Endothelial cell (in vitro differentiated cells): ENCODE measurements at regions not wholly inside any gene's neighbourhood (a gene's known extent, or its start where the extent isn't known, plus 50 kb on each side); places are given as distances from the start of the nearest gene placed in this dataset.
"Not testable (repeated sequence)": the region's sequence is repeated elsewhere in the genome, so short reads cannot be mapped to it uniquely, and the experiment has no call there.

ENCODE experiments used
- DNase-seq: peaks from one replicate; pipeline ENCODE4 v3.0.0; 2021; ENCODE audit warnings: low spot score
- H3K27ac Mint-ChIP-seq: one replicate; pipeline ENCODE4 v1.8.0; 2021; ENCODE audit warnings: mixed read lengths, inconsistent platforms; ENCODE audit not compliant: unreplicated experiment
- H3K27me3 Mint-ChIP-seq: one replicate; pipeline ENCODE4 v1.8.0; 2021; ENCODE audit warnings: mild to moderate bottlenecking, moderate library complexity, mixed read lengths, inconsistent platforms; ENCODE audit not compliant: unreplicated experiment
- H3K36me3 Mint-ChIP-seq: one replicate; pipeline ENCODE4 v1.8.0; 2021; ENCODE audit warnings: mild to moderate bottlenecking, low read depth, mixed read lengths, inconsistent platforms; ENCODE audit not compliant: unreplicated experiment
- H3K4me1 Mint-ChIP-seq: one replicate; pipeline ENCODE4 v1.8.0; 2021; ENCODE audit warnings: mild to moderate bottlenecking, mixed read lengths, inconsistent platforms; ENCODE audit not compliant: unreplicated experiment
- H3K4me3 Mint-ChIP-seq: one replicate; pipeline ENCODE4 v1.8.0; 2021; ENCODE audit warnings: mild to moderate bottlenecking, mixed read lengths, inconsistent platforms; ENCODE audit not compliant: unreplicated experiment
- H3K9me3 Mint-ChIP-seq: one replicate; pipeline ENCODE4 v1.8.0; 2021; ENCODE audit warnings: mixed read lengths, inconsistent platforms; ENCODE audit not compliant: unreplicated experiment
- TF ChIP-seq, protein P1 (sequence below): fragments of 200-600 bp; sonication (generic); IDR thresholded peaks from one replicate; pipeline ENCODE4 v1.5.0; 2021; ENCODE audit warnings: antibody characterized with exemption; ENCODE audit not compliant: unreplicated experiment

GRCh38 chr2:224121406-224122067 lies 82.5 kb upstream of the SERPINE2 start:
- no peak for DNase-seq
- Mint-ChIP-seq H3K9me3 (no peaks in the 10 kb centered on the region), H3K27ac (no peak overlapping the region), H3K4me3 (no peak overlapping the region), H3K4me1 (no peaks in the 10 kb centered on the region), H3K27me3 (no peaks in the 10 kb centered on the region), H3K36me3 (no peaks in the 10 kb centered on the region)
- TF ChIP-seq, protein P1, sequence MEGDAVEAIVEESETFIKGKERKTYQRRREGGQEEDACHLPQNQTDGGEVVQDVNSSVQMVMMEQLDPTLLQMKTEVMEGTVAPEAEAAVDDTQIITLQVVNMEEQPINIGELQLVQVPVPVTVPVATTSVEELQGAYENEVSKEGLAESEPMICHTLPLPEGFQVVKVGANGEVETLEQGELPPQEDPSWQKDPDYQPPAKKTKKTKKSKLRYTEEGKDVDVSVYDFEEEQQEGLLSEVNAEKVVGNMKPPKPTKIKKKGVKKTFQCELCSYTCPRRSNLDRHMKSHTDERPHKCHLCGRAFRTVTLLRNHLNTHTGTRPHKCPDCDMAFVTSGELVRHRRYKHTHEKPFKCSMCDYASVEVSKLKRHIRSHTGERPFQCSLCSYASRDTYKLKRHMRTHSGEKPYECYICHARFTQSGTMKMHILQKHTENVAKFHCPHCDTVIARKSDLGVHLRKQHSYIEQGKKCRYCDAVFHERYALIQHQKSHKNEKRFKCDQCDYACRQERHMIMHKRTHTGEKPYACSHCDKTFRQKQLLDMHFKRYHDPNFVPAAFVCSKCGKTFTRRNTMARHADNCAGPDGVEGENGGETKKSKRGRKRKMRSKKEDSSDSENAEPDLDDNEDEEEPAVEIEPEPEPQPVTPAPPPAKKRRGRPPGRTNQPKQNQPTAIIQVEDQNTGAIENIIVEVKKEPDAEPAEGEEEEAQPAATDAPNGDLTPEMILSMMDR, result no peak

DNA sequence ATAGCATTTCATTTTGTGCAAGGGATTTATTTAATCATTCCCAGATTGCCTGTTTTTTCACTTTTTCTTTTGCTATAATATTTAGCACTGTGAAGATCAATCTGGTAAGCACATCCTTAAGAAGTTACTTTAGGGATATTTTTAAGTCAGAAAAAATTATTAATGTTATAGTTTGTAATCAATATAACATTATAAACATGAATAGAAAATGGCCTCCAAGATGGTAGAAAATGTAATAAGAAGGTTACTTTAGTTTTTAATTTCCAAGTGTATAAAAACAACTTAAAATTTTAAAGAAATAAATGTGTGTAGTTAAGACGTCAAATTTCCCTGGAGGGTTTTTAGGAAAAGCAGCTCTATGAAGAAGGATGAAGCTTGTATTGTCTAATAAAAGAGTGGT lies 81.9 kb upstream of the SERPINE2 start:
- Mint-ChIP-seq H3K4me3 (no peak overlapping the region), H3K27me3 (no peaks in the 10 kb centered on the region), H3K36me3 (no peaks in the 10 kb centered on the region), H3K27ac (no peak overlapping the region), H3K9me3 (no peaks in the 10 kb centered on the region), H3K4me1 (no peaks in the 10 kb centered on the region)
- no peak for DNase-seq
- TF ChIP-seq, protein P1, result no peak

DNA sequence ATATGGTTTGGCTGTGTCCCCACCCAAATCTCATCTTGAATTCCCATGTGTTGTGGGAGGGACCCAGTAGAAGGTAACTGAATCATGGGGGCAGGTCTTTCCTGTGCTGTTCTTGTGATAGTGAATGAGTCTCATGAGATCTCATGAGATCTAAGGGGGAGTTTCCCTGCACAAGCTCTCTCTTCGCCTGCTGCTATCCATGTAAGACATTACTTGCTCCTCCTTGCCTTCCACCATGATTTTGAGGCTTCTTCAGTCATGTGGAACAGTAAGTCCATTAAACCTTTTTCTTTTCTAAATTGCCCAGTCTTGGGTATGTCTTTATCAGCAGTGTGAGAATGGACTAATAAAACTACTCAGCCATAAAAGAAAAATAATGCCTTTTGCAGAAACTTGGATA lies 80.8 kb upstream of the SERPINE2 start:
- not testable (repeated sequence) for H3K4me3 Mint-ChIP-seq, H3K9me3 Mint-ChIP-seq, H3K27me3 Mint-ChIP-seq, H3K4me1 Mint-ChIP-seq, DNase-seq, H3K36me3 Mint-ChIP-seq, H3K27ac Mint-ChIP-seq

- no peaks in the 10 kb centered on the region for H3K36me3 Mint-ChIP-seq
- no peaks in the 10 kb centered on the region for H3K27me3 Mint-ChIP-seq
- no peak for DNase-seq
- H3K27ac Mint-ChIP-seq, result no peak overlapping the region
- peaks cover 6% of the 10 kb centered on the region for H3K4me1 Mint-ChIP-seq
- H3K9me3 Mint-ChIP-seq, result no peaks in the 10 kb centered on the region
- H3K4me3 Mint-ChIP-seq, result no peak overlapping the region
- TF ChIP-seq, protein P1, result no peak
These were observed 75.3 kb upstream of the SERPINE2 start for GRCh38 chr2:224114428-224114827.

DNA sequence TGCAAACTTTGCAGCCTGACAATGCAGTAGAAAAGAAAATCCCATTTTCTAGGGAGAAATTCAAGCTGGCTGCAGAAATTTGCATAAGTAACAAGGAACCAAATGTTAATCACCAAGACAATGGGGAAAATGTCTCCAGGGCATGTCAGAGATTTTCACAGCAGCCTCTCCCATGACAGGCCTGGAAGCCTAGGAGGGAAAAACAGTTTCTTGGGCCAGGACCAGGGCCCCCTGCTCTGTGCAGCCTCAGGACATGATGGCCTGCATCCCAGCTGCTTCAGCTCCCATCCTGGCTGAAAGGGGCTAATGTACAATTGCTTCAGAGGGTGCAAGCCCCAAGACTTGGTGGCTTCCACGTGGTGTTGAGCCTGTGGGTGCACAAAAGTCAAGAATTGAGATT lies 74.8 kb upstream of the SERPINE2 start:
- H3K36me3 Mint-ChIP-seq, DNase-seq, H3K4me3 Mint-ChIP-seq, H3K9me3 Mint-ChIP-seq, H3K27me3 Mint-ChIP-seq, H3K27ac Mint-ChIP-seq, H3K4me1 Mint-ChIP-seq: not testable (repeated sequence)

- Mint-ChIP-seq H3K9me3 (no peaks in the 10 kb centered on the region), H3K4me3 (no peak overlapping the region), H3K27ac (no peak overlapping the region), H3K4me1 (peaks cover 6% of the 10 kb centered on the region), H3K27me3 (peaks cover 3% of the 10 kb centered on the region), H3K36me3 (no peaks in the 10 kb centered on the region)
- DNase-seq, result no peak
- TF ChIP-seq, protein P1, result no peak
These were observed 72.5 kb upstream of the SERPINE2 start for GRCh38 chr2:224111576-224111975.
